Skeletal muscle satellite cell (primary cell): ENCODE measurements at regions not wholly inside any gene's neighbourhood (a gene's known extent, or its start where the extent isn't known, plus 50 kb on each side); places are given as distances from the start of the nearest gene placed in this dataset.
"Not testable (repeated sequence)": the region's sequence is repeated elsewhere in the genome, so short reads cannot be mapped to it uniquely, and the experiment has no call there.

Experiments used
- H3K27me3 ChIP-seq: 2 replicates; pipeline ENCODE4 v1.7.0; 2013; ENCODE audit warnings: low read length; ENCODE audit not compliant: control insufficient read depth, insufficient read depth
- H3K36me3 ChIP-seq: 2 replicates; pipeline ENCODE4 v1.7.0; 2013; ENCODE audit warnings: mild to moderate bottlenecking, control low read depth, low read length; ENCODE audit not compliant: insufficient read depth
- H3K4me1 ChIP-seq: 2 replicates; pipeline ENCODE4 v1.7.0; 2013; ENCODE audit warnings: low read length; ENCODE audit not compliant: control insufficient read depth, insufficient read depth
- H3K4me2 ChIP-seq: 2 replicates; pipeline ENCODE4 v1.7.0; 2013; ENCODE audit warnings: mild to moderate bottlenecking, low read length
- H3K4me3 ChIP-seq: 2 replicates; pipeline ENCODE4 v1.7.0; 2013; ENCODE audit warnings: low read length
- H3K9ac ChIP-seq: 2 replicates; pipeline ENCODE4 v1.7.0; 2013; ENCODE audit warnings: mild to moderate bottlenecking, low read depth, low read length, moderate library complexity
- H3K9me3 ChIP-seq: replicated peaks from 2 replicates; pipeline ENCODE4 v1.7.0; 2013; ENCODE audit warnings: mild to moderate bottlenecking, control low read depth, low read length

GRCh38 chrX:124426288-124427169, 80.2 kb downstream of the SH2D1A start:
- H3K4me2 ChIP-seq = no peak overlapping the region
- no peaks in the 10 kb centered on the region for H3K9me3 ChIP-seq
- H3K4me3 ChIP-seq = no peak overlapping the region
- no peaks in the 10 kb centered on the region for H3K27me3 ChIP-seq
- no peaks in the 10 kb centered on the region for H3K36me3 ChIP-seq
- H3K4me1 ChIP-seq = no peaks in the 10 kb centered on the region
- H3K9ac ChIP-seq = no peak overlapping the region

GRCh38 chrX:124433186-124433585, 86.8 kb downstream of the SH2D1A start:
- no peaks in the 10 kb centered on the region for H3K4me1 ChIP-seq
- H3K4me2 ChIP-seq = no peak overlapping the region
- no peaks in the 10 kb centered on the region for H3K27me3 ChIP-seq
- H3K9me3 ChIP-seq = no peaks in the 10 kb centered on the region
- H3K36me3 ChIP-seq = no peaks in the 10 kb centered on the region
- no peak overlapping the region for H3K4me3 ChIP-seq
- no peak overlapping the region for H3K9ac ChIP-seq

GRCh38 chrX:124435616-124436015, 89.3 kb downstream of the SH2D1A start:
- no peaks in the 10 kb centered on the region for H3K36me3 ChIP-seq

GRCh38 chrX:124440695-124441094, 94.3 kb downstream of the SH2D1A start:
- no peaks in the 10 kb centered on the region for H3K4me1 ChIP-seq
- H3K4me3 ChIP-seq = no peak overlapping the region
- H3K27me3 ChIP-seq = no peaks in the 10 kb centered on the region
- H3K9me3 ChIP-seq = no peaks in the 10 kb centered on the region
- no peak overlapping the region for H3K4me2 ChIP-seq
- H3K36me3 ChIP-seq = no peaks in the 10 kb centered on the region
- H3K9ac ChIP-seq = no peak overlapping the region

More at GRCh38 chrX:124435616-124436015, 89.3 kb downstream of the SH2D1A start:
- Histone ChIP-seq H3K4me2 (no peak overlapping the region), H3K27me3 (no peaks in the 10 kb centered on the region), H3K9me3 (no peaks in the 10 kb centered on the region), H3K9ac (no peak overlapping the region), H3K4me3 (no peak overlapping the region), H3K4me1 (no peaks in the 10 kb centered on the region)

- no peaks in the 10 kb centered on the region for H3K27me3 ChIP-seq
- no peaks in the 10 kb centered on the region for H3K4me1 ChIP-seq
- no peak overlapping the region for H3K4me2 ChIP-seq
- no peak overlapping the region for H3K9ac ChIP-seq
- H3K4me3 ChIP-seq = no peak overlapping the region
- no peaks in the 10 kb centered on the region for H3K9me3 ChIP-seq
- H3K36me3 ChIP-seq = no peaks in the 10 kb centered on the region
These were observed 95.7 kb downstream of the SH2D1A start for GRCh38 chrX:124441971-124442590.

GRCh38 chrX:124455966-124456365, 109.6 kb downstream of the SH2D1A start:
- H3K4me3 ChIP-seq = no peak overlapping the region
- no peaks in the 10 kb centered on the region for H3K27me3 ChIP-seq
- no peaks in the 10 kb centered on the region for H3K9me3 ChIP-seq
- H3K9ac ChIP-seq = no peak overlapping the region
- no peak overlapping the region for H3K4me2 ChIP-seq
- H3K36me3 ChIP-seq = no peaks in the 10 kb centered on the region
- H3K4me1 ChIP-seq = no peaks in the 10 kb centered on the region

GRCh38 chrX:124459851-124460250, 113.5 kb downstream of the SH2D1A start:
- not testable (repeated sequence) for H3K27me3 ChIP-seq, H3K4me1 ChIP-seq, H3K9me3 ChIP-seq, H3K4me3 ChIP-seq, H3K36me3 ChIP-seq, H3K9ac ChIP-seq, H3K4me2 ChIP-seq

- Histone ChIP-seq H3K4me2 (no peak overlapping the region), H3K4me3 (no peak overlapping the region), H3K4me1 (no peaks in the 10 kb centered on the region)
These were observed 116.6 kb downstream of the SH2D1A start for GRCh38 chrX:124462931-124463330.

GRCh38 chrX:124467202-124467601, 120.8 kb downstream of the SH2D1A start:
- no peaks in the 10 kb centered on the region for H3K4me1 ChIP-seq
- no peak overlapping the region for H3K9ac ChIP-seq
- H3K9me3 ChIP-seq = no peaks in the 10 kb centered on the region
- H3K4me2 ChIP-seq = no peak overlapping the region
- H3K4me3 ChIP-seq = no peak overlapping the region
- H3K36me3 ChIP-seq = no peaks in the 10 kb centered on the region
- no peaks in the 10 kb centered on the region for H3K27me3 ChIP-seq

More at GRCh38 chrX:124462931-124463330, 116.6 kb downstream of the SH2D1A start:
- Histone ChIP-seq H3K9ac (no peak overlapping the region), H3K36me3 (no peaks in the 10 kb centered on the region), H3K27me3 (no peaks in the 10 kb centered on the region), H3K9me3 (no peaks in the 10 kb centered on the region)

- Histone ChIP-seq H3K4me3 (no peak overlapping the region), H3K4me1 (no peaks in the 10 kb centered on the region), H3K9me3 (no peaks in the 10 kb centered on the region), H3K27me3 (peaks cover 5% of the 10 kb centered on the region), H3K36me3 (no peaks in the 10 kb centered on the region), H3K4me2 (no peak overlapping the region), H3K9ac (no peak overlapping the region)
These were observed 129.0 kb downstream of the SH2D1A start for GRCh38 chrX:124475358-124475757.

GRCh38 chrX:124476562-124476961, 130.2 kb downstream of the SH2D1A start:
- no peak overlapping the region for H3K9ac ChIP-seq
- H3K4me1 ChIP-seq = no peaks in the 10 kb centered on the region
- no peak overlapping the region for H3K4me3 ChIP-seq
- peaks cover 5% of the 10 kb centered on the region for H3K27me3 ChIP-seq
- H3K4me2 ChIP-seq = no peak overlapping the region
- no peaks in the 10 kb centered on the region for H3K36me3 ChIP-seq
- H3K9me3 ChIP-seq = no peaks in the 10 kb centered on the region

GRCh38 chrX:124478046-124478445, 131.7 kb downstream of the SH2D1A start:
- H3K4me1 ChIP-seq = no peaks in the 10 kb centered on the region
- H3K4me3 ChIP-seq = no peak overlapping the region
- no peak overlapping the region for H3K9ac ChIP-seq
- no peaks in the 10 kb centered on the region for H3K36me3 ChIP-seq
- no peak overlapping the region for H3K4me2 ChIP-seq
- peaks cover 5% of the 10 kb centered on the region for H3K27me3 ChIP-seq
- no peaks in the 10 kb centered on the region for H3K9me3 ChIP-seq
